ENCODE measurements at regions not wholly inside any gene's neighbourhood (a gene's known extent, or its start where the extent isn't known, plus 50 kb on each side); places are given as distances from the start of the nearest gene placed in this dataset.
"Not testable (repeated sequence)": the region's sequence is repeated elsewhere in the genome, so short reads cannot be mapped to it uniquely, and the experiment has no call there.

- DNase-seq, result no peak
Measured at GRCh38 chr2:7693246-7694075, 776.2 kb downstream of the RNF144A start.

GRCh38 chr2:7694076-7694985 is 777.1 kb downstream of the RNF144A start:
- DNase-seq, result no peak

GRCh38 chr2:7696556-7696955 is 779.3 kb downstream of the RNF144A start:
- not testable (repeated sequence) for DNase-seq

GRCh38 chr2:7697052-7697451 is 779.8 kb downstream of the RNF144A start:
- no peak for DNase-seq

- DNase-seq, result no peak
Measured at GRCh38 chr2:7701791-7702190, 784.6 kb downstream of the RNF144A start.

DNA sequence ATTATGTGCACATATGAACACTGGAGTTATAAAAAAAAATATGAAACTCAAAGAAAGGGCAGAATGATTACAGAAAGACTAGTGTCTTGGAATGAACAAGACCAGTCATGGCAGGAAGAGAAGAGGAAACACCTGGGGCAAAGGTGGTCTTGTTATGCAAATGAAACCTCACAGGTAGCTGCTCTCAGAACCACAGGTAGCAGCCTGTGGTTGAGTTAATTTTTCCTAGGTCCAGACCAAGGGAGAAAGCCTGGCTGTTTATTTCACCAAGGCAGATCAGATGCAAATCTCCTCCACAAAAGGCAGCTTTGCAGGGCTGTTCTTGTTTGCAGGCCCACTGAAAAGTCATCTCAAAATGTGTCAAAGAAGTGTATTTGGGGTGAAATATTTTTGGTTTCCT is 785.8 kb downstream of the RNF144A start:
- no peak for DNase-seq

- DNase-seq, result no peak
Measured at GRCh38 chr2:7703543-7704144, 786.4 kb downstream of the RNF144A start.

DNA sequence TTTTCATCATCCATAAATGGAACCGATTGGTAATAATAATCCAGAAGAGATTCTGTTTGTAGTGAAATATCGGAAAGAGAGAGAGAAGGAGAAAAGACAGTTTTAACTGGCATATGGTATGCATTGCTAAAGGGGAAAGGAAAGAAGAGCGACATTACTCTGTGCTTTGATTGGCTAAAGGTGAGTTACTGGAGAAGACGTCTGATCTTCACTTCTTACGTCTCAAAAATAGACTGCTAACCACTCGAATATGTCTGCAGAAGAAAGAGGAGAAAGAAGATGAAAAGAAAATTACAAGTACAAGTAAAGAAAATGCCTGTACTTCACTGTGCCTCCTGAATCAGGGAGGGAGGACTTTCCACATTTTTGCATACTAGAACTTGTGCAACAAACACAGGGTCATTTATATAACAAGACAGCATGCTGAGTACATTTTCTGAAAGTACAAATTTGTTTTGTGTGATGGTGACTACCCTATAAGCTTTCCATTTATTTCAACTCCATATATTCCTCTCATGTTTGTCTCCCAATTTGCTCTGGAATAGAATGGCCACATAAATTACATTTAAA is 787.2 kb downstream of the RNF144A start:
- DNase-seq, result no peak

GRCh38 chr2:7706791-7707190 is 789.6 kb downstream of the RNF144A start:
- DNase-seq, result no peak

- no peak for DNase-seq
Measured at GRCh38 chr2:7707723-7708122, 790.5 kb downstream of the RNF144A start.

DNA sequence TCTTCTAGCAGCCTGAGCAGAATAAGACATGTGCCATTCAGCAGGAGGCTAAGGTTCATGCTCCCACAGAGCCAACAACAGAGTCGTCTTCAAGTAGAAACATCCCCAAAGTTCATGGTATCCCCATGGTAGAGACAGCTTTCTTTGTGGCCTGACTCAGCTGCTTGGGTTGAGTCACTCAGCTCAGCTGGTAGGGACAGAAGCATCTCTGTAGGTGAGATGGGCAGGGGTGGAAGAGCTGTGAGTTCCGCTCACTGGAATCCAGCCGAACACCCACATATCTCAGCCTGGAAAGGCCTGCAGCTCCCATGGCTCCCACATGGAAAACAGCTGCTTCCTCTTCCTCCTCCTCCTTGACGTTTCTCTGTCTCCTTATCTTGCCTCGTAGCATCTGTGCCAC is 792.7 kb downstream of the RNF144A start:
- no peak for DNase-seq

DNA sequence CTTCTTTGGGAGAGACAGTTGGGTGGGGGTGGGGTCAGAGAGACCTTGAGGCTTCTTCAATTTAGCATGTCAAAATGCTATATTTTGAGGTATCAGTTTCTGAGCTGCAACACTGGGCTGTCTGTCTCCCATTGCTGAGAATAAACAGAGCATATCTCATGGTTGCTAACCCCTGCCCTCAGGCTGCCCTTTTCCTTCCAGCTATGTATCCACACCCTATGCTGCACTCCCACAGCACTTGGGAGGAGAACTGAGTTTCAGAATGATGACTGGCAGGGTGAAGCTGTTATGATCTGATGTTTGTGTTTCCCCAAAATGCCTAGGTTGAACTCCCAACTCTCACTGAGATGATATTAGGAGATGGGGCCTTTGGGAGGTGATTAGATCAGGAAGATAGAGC is 794.0 kb downstream of the RNF144A start:
- DNase-seq, result no peak

- DNase-seq, result no peak
Measured at GRCh38 chr2:7719876-7720275, 802.7 kb downstream of the RNF144A start.

DNA sequence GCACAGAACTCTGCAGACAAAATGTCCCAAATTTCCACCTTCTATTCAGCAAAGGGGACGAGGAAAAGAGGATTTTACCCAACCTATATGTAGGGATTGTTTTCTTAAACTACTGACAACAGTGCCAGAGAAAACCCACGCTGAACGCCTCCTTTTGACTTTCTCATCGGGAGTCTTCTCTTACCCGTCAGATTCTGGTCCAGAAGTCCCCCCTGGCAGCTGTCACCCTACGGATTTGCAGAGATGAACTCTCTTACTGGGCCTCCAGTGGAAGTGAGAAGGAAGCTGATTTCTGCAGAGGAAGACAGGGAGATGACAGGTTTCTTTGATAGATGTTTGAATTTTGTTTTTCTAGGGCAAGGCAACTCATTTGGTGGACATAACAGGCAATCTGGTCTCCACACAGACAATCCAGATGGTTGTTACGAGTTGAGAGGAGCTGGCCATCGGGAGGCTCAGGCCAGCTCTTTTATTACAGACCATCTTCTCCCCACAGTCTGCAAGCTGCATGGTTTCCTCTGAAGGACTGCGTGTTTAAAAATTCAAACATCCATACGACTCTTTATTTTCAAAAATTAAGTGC is 804.3 kb downstream of the RNF144A start:
- no peak for DNase-seq

DNA sequence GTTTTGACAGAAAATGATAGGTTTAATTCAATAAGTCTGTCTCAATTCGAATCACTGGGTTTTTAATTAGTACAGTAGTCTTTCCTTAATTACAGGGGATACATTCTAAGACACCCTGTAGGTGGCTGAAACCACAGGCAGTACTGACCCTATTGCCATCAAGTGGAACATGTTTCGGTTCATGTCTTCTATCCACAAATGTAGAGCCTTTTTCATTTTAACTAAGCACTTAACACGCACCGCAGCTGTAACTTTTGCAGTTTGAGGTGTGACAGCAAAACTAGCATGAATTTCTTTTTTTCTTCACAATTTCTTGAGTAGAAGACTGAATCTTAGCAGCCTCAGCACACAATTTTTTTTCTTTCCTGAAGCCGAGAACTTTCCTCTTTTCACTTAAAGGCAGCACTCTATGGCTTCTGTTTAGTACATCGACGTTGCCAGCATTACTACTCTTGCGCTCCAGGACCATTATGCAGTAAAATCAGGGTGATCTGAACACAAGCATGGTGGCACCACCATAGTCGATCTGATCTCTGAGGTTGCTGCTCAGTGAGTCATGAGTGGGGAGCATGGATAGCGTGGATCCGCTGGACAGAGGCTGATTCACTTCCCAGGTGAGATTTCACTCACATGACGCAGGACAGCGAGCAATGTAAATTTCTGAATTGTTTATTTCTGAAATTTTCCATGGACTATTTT is 805.1 kb downstream of the RNF144A start:
- no peak for DNase-seq

DNA sequence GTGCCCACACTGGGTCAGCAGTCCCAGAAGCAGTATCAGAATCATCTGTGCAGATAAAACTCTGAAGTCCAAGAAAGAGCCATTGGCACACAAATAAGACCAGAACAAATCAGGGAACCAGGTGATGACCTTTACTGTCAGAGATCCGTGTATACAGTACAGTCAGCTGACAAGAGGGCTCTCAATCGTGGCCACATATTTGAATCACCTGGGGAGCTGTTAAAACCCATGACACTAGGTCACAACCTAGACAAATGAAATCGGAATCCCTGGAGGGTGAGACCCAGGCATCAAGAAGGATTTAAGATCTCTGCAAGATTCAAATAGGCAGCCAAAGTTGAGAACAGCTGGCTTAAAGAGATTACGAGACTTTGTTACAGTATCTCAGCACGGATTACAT is 807.1 kb downstream of the RNF144A start:
- DNase-seq, result no peak

- no peak for DNase-seq
Measured at GRCh38 chr2:7725171-7725849, 808.1 kb downstream of the RNF144A start.

- DNase-seq, result no peak
Measured at GRCh38 chr2:7725850-7726242, 808.6 kb downstream of the RNF144A start.

DNA sequence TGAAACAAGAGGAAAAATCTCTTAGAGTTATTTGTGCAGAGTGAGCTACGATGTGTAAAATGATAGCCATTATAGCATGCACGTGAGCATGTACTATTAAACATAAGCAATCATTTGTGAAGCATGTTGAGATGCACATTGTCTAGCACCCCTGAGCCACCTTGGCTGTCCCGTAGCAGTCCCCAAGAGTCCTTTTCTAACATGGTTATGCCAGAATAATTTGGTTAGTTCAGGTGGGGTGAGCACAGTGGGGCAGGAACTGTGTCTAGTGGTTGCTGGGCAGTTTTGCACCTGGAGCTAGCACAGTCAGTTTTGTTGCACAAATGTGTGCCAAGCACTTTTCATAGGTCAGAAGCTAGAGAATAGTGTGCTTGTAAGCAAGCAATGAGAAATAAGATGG is 809.8 kb downstream of the RNF144A start:
- no peak for DNase-seq

GRCh38 chr2:7728388-7728787 is 811.2 kb downstream of the RNF144A start:
- DNase-seq, result no peak

GRCh38 chr2:7730449-7730848 is 813.2 kb downstream of the RNF144A start:
- DNase-seq, result no peak

DNA sequence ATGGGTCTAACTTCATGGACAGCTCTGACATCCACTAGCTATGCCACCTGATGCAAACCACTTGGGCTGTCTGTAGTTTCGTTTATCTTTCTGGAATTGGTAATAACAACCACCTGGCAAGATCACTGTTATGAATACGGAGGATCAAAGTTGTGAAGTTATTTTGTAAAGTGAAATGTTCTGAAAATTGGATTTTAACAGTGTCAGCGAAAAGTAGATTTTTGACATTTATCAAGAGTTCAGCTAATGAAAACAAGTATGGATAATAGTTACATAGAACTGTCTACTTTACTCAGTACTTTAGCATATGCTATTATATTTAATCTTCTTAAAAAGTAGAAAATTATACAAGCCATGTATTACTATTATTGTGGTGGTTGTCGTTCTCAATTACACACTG is 813.8 kb downstream of the RNF144A start:
- DNase-seq, result no peak
